Occipital lobe (tissue), 1 donor: ENCODE measurements at regions not wholly inside any gene's neighbourhood (a gene's known extent, or its start where the extent isn't known, plus 50 kb on each side); places are given as distances from the start of the nearest gene placed in this dataset.
A peak's percentile ranks its signal among the peaks of the same experiment; 100 is the strongest.
"Not testable (repeated sequence)": the region's sequence is repeated elsewhere in the genome, so short reads cannot be mapped to it uniquely, and the experiment has no call there.

ENCODE experiments used
- DNase-seq: peaks from one replicate; lab custom pipeline; 2025; lab: John Stamatoyannopoulos, UW

DNA sequence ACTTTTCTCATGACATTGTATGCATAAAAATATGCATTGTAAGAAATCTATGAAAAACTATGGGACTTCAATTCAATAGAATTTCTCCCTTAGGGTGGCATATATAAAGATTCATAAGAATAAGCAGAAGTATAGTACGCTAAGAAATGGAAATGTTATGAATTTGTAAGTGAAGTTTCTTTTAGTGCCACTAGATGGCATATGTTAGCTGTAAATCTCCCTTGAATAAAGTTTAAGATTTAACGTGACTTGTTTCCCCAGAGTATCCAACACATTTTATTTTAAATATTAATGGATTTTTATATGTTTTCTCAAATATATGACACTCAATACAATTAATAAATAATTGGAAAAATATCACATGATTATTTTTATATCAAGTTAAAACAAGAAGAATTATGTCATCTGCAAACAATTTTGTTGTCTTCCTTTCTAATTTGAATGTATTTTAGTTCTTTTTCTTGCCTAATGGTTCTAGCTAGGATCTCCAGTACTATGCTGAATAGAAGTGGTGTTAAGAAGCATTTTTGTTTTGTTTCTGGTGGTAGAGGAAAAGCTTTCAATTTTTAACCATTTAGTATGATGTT lies 287.2 kb downstream of the HGF start:
- no peak for DNase-seq

DNA sequence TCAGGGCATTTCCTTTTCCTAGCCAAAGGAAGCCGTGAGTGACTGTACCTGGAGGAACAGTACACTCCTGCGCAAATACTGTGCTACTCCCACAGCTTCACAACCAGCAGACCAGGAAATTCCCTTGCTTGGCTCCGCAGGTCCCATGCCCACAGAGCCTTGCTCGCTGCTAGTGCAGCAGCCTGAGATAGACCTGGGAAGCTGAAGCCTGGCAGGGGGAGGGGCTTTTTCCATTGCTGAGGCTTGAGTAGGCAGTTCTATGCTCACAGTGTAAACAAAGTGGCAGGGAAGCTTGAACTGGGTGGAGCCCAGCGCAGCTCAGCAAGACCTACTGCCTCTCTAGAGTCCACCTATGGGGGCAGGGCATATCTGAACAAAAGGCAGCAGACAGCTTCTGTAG lies 291.2 kb downstream of the HGF start:
- no peak for DNase-seq

GRCh38 chr7:81478201-81478600 lies 291.6 kb downstream of the HGF start:
- DNase-seq = not testable (repeated sequence)

DNA sequence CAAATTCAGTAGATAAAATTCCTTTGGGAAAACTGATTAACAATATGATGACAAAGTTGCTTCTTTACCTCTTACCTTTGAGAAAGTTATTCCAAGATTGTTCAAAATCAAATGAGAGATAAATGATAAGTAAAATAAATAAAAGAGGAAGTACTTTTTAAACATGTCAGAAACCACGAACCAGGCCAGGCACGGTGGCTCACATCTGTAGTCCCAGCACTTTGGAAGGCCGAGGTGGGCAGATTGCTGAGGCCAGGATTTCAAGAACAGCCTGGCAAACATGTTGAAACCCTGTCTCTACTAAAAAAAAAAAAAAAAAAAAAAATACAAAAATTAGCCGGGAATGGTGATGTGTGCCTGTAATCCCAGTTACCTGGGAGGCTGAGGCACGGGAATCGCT lies 296.6 kb downstream of the HGF start:
- no peak for DNase-seq

- no peak for DNase-seq
Measured at GRCh38 chr7:81470724-81471379, 299.0 kb downstream of the HGF start.

DNA sequence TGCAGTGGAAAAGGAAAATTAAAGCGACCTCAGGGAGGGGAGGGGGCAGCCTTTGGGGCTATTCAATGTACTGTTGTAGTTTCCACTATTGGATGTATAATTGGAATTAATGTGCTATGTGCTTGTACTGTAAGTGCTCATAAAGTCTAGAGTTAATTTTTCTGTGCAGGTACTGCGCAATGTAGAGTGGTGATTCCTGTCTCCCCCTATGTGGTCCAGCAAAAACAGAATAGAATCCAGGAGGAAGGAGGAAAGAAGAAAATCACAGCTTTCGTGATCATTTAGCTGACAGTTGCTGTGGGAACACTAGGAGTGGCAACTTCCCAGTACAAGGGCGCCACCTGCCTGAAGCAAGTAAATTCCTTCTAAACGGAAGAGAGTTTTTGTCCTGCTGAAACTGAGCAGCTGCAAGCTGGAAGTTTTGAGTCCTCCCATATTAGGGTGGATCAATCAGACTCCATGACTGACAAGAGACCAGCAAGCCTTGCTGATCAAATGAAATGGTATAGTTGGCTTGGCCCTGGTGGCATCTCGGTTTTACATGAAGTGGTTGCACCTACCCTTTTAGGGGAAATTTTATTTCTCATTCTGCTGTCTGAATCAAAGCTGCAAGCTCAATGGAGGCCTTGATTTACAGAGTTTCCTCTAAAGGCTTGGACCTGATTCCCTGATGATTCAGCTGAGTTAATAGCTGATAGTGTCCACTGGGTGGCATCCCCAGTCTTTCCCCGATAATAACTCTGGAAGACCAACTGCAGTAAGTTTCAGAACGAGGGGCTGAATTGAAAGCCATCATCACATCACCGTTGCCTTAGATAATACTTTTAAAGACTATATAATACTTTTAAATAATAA lies 299.8 kb downstream of the HGF start:
- DNase-seq = peak; percentile 24

DNA sequence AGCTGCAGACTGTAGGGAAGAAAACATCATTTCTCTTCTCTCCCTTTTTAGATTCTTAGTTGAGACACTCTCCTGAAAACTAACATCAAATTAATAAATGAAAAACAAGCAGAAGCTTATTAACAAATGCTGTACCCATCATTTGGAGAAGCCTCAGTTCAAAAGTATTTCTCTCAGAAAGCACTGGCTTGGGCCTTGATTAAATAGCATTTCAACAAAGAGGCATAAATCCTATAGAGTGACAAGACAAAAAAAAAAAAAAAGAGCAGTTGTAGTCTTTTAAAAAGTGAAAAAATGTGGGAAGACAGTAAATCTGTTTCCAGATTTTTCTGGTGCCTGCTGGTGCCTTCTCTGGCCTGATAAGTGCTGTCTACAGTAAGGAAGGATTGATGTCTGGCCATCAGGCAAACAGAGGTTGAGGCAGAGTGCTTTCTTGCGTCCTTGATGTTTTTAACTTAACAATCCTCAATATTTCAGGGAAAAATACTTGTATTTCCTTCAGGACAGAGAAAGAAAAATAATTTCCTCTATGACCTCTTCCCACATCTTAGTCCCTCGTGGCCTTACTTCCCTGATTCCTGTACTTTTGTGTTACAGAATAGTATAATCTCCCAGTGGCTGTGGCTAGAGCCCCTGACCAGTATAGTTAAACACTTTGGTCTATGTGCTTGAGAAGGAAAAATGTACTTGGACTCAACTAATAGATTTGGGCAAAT lies 300.5 kb downstream of the HGF start:
- DNase-seq = no peak

- DNase-seq = no peak
Measured at GRCh38 chr7:81468526-81468925, 301.3 kb downstream of the HGF start.

DNA sequence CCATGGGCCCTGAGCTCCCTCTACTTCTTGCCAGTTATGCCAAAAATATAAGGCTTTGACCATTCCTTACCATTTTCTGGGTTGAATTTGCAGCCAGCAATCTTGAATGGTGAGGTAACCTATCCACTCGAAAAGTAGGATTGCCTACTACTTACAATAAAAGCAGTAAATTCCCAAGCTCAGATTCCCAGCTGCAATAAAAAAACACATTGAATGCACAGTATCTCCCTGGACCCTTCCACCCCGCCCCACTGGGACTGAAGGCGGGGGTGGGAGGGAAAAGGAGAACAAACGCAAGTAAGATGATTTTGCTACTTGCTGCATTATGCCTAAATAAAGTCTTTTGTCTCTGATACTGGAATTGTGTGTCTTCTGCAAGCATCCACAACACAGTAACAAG lies 301.9 kb downstream of the HGF start:
- DNase-seq = no peak

DNA sequence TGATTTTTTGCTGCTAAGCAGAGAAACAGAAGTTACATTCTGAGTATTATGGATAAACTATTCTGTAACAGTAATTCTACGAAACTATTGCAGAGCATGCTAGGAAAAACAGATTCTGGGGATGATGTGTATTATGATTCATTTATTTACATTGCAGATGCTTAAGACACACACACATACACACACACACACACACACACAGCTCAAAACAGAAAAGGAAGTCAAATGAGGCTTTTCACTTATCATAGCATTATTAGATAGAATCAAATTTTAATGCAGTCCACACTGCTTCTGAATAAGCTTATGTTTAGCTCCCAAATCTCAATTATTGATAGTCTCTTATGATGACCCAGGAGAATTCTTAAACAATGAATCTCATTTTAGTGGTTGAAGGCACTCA lies 307.2 kb downstream of the HGF start:
- DNase-seq = no peak

DNA sequence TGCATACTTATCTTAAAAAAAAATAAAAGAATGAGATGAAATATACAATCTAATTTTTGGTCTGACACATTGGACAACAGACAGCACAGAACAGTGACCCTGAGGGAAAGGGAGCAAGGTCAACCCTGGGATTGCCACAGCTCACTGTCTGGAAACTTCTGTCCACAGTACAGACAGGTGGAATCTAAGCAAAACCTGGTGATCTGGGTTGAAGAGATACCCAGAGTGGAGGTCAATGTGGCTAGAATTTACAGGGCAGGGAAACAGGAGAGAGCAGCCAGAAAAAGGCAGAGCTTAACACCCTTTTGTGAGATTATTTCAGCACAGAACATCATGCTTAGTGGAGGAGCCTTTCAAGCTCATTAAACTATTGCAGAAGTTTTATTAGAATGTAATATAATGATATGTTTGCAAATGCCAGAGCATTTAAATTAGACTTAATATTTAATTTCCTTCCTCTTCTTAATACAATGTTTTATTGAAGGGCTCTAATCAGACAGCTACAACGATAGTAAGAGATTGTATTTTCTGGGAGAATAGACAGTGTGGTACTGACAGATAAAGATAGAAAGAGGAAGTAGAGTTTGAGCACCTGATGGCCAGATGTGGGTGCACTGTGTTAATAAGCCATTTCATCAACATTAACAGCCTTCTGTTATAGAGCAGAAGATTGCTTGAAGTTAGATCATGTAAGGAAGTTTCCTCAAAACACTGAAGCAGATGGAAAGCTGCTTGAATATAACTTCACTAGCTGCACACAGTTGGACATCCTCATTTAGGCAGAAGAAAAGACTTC lies 309.4 kb downstream of the HGF start:
- no peak for DNase-seq

DNA sequence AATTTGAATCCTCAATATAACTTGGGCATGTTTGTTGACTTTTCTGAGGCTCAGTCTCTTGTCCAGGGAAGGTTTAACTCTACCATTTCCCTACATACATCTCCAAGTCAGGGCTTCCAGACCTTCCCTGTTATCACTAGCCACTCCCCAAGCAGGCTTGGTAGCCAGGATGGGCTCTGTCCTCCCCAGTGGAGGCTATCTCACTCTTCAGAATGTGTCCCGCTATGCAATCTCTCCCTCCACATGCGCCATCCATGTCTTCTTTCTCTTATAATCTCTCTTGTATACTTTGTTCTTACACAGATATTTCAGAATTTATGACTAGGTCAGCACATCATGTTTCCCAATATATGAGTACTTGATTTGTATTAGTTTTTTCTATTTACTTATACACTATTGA lies 310.4 kb downstream of the HGF start:
- no peak for DNase-seq

DNA sequence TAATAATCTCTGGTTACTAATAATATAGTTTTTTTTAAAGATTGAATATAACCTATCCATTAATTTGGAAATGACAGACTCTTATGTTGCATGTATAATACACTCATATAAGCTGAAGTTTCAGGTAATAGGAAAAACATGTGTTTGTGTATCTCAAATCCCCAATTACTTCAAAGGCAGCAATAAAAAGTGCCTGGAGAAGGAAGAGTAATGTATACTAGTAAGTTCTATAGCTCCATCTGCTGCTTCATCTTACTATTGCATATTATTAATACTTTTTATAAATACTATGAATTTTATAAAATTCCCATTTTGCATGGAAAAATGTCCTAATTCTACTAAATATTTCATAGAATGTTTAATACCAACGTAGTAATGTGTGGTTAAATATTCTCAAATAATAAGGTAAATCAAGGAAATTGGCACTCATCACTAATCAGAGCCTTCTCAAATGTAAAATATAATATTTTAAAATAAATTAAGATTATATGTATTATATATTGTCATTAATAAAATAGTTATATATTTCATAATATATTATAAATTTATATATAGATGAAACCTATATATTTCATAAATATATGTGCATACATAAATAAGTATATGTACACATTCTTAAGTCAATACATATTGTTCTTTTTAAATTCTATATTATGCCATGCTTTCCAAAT lies 311.9 kb downstream of the HGF start:
- DNase-seq = no peak

DNA sequence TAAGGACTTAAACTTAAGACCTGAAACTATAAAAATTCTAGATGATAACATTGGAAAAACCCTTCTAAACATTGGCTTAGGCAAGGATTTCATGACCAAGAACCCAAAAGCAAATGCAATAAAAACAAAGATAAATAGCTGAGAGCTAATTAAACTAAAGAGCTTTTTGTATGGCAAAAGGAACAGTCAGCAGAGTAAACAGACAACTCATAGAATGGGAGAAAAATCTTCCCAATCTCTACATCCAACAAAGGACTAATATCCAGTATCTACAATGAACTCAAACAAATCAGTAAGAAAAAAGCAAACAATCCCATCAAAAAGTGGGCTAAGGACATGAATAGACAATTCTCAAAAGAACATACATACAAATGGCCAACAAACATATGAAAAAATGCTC lies 316.1 kb downstream of the HGF start:
- DNase-seq = not testable (repeated sequence)

DNA sequence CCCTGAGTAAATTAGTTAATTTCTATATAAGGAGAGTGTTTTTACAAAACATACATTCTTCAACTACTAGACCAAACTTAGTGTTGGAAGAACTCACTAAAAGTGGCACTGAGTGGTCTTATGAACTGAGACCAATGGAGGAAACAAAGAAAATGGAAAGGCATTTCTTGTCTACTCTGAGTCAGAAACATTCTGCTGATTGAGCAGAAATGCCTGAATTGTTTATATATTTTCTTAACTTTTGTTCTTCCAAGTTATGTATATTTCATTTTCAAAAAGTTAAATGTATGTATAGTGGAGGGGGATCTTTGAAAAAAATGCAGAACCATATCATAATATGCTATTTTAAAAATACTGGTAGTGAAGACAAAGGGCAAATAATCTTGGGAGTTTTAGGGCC lies 320.7 kb downstream of the HGF start:
- DNase-seq = no peak

DNA sequence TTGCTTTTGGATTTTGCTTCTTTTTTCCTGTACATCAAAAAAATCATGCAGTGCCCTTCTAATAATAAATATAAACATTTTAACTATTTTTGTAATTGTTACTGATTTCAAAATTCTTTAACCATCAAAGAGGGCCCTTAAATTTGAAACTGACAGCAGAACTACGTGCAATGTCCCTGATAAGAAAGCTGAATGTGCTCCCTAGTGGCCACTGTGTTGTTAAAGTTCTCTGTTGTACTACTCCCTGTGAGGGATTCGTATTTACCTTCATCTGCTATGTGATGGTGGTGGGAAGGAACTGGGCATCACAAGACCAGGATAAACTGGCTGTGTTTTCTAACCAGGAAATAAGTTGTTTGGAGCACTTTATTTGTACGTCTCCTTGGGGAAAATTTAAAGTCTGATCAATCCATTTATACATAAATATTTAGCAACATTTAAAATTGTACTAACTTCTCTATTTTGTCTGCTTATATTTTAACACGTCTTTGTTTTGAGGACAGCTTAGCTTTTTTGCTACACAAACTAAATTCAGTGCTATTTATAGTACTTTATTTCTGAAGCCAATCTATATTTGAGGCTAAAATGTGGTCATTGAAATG lies 322.4 kb downstream of the HGF start:
- no peak for DNase-seq

DNA sequence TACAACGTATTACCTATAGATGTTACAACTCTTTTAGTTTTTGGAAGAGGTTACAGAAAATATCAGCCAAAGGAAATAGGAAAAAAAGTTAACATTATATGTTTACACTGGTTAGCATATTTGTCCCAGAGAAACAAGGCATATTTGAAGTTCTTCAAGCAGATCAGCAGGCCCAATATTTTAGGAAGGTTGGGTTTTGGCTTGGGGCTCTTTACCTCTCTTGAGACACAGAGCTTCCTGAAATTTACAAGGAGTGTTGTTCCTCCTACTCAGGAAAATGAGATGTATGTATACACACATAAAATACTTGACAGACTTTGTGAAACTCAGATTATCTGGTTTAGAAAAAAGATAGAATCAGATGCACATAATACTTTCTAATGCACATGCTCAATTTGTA lies 323.6 kb downstream of the HGF start:
- no peak for DNase-seq

DNA sequence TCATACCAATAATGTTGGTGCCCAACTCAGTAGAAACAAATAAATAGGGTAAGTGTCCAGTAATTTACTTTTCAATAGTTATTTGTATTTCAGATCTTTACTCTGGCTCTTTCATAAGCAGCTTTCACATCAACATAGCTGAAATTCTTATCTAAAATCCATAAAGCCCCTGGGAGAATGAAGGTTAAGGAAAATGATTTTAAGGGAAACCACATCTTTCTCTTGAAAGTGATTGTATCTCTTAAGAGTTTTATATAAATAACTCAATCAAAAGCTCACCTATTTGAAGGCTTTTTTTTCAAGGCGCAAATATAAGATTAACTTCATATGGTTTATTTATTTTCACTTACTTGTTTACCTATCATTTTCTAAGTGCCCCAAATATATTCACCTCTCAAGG lies 324.4 kb downstream of the HGF start:
- DNase-seq = no peak

DNA sequence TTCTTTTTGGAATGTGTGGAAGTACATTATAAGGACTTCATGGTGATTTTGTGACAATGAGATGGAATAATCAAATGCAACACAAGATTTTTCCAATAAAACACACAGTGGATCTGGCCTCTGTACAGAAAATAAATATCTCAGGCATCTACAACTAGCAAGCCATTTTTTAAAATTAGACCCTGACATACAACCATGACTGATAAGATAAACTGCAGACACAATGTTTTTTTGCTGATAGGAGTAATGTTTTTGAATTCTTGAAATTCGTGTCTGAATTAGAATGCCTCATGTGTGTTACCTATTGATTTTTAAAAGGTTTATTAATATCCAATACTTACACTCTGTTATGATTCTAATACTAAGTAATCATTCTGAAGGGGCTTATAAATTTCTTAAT lies 328.1 kb downstream of the HGF start:
- DNase-seq = no peak

DNA sequence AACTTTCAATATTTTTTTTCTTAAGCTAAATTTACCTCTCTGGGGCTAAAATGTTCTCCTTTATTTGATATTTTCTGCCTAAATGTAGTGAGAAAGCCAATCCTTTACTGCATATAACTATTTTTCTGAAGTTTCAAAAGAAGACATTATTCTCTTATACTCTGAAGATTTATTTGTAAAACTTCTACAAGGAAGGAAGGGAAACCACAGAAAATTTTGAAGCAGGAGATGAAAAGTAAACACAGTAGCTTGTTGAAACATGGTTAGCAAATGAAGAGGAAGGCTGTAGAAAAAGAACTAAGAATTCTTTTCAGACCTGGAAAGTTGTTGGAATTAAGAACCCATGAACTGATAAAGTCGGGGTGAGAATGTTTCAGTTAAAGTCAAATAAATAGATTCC lies 330.3 kb downstream of the HGF start:
- no peak for DNase-seq
